ENCODE measurements at regions not wholly inside any gene's neighbourhood (a gene's known extent, or its start where the extent isn't known, plus 50 kb on each side); places are given as distances from the start of the nearest gene placed in this dataset.

GRCh38 chr7:27389496-27389895, 146.9 kb downstream of the EVX1 start:
- FAIRE-seq (no peak), DNase-seq (ENCODE audit: insufficient read length, low spot score) (no peak)
- TF ChIP-seq CTCF (IDR thresholded peaks at IDR 0.05; ENCODE audit: insufficient read depth, missing control alignments) = no peak

- TF ChIP-seq CTCF (IDR thresholded peaks at IDR 0.05; ENCODE audit: insufficient read depth, missing control alignments) = no peak
- DNase-seq (ENCODE audit: insufficient read length, low spot score) (no peak), FAIRE-seq (no peak)
Observed at GRCh38 chr7:27392477-27392876, 149.9 kb downstream of the EVX1 start.

- TF ChIP-seq CTCF (IDR thresholded peaks at IDR 0.05; ENCODE audit: insufficient read depth, missing control alignments) = no peak
- DNase-seq (ENCODE audit: insufficient read length, low spot score) (no peak), FAIRE-seq (no peak)
Observed at GRCh38 chr7:27394871-27395270, 152.3 kb downstream of the EVX1 start.

GRCh38 chr7:27395626-27396025, 153.0 kb downstream of the EVX1 start:
- no peak for FAIRE-seq
- TF ChIP-seq CTCF (IDR thresholded peaks at IDR 0.05; ENCODE audit: insufficient read depth, missing control alignments) = no peak

GRCh38 chr7:27397503-27397902, 154.9 kb downstream of the EVX1 start:
- DNase-seq (ENCODE audit: insufficient read length, low spot score) (no peak), FAIRE-seq (no peak)
- no peak for TF ChIP-seq CTCF (IDR thresholded peaks at IDR 0.05; ENCODE audit: insufficient read depth, missing control alignments)

More at GRCh38 chr7:27395626-27396025, 153.0 kb downstream of the EVX1 start:
- DNase-seq (ENCODE audit: insufficient read length, low spot score) = no peak

GRCh38 chr7:27398851-27399250, 156.2 kb downstream of the EVX1 start:
- no peak for TF ChIP-seq CTCF (IDR thresholded peaks at IDR 0.05; ENCODE audit: insufficient read depth, missing control alignments)
- no peak for DNase-seq (ENCODE audit: insufficient read length, low spot score)
- no peak for FAIRE-seq

- FAIRE-seq = no peak
- no peak for DNase-seq (ENCODE audit: insufficient read length, low spot score)
- no peak for TF ChIP-seq CTCF (IDR thresholded peaks at IDR 0.05; ENCODE audit: insufficient read depth, missing control alignments)
Observed at GRCh38 chr7:27399791-27400567, 157.4 kb downstream of the EVX1 start.
